Stimulated activated naive CD8-positive, alpha-beta T cell treated with anti-CD3 and anti-CD28 coated beads, Interleukin-15, amount 100 ng/mL, for 72 hours (primary cell): ENCODE measurements at regions not wholly inside any gene's neighbourhood (a gene's known extent, or its start where the extent isn't known, plus 50 kb on each side); places are given as distances from the start of the nearest gene placed in this dataset.

Source experiments
- ATAC-seq: fragments of 150-1000 bp; cut with Tn5 transposase; 2 replicates; pipeline ENCODE4 v1.10.0; 2021; ENCODE audit warnings: mild to moderate bottlenecking, moderate library complexity
- DNase-seq, 2 donors: peaks; one replicate each; pipeline ENCODE4 v3.0.0; 2021 to 2022
- H3K27ac Mint-ChIP-seq, 2 donors: one replicate each; pipeline ENCODE4 v1.8.0; 2022; ENCODE audit warnings: mild to moderate bottlenecking in 2 of 2, mixed read lengths in 2 of 2, moderate library complexity in 2 of 2
- H3K27me3 Mint-ChIP-seq: one replicate; pipeline ENCODE4 v1.8.0; 2022; ENCODE audit warnings: mixed read lengths
- H3K4me1 Mint-ChIP-seq: one replicate; pipeline ENCODE4 v1.8.0; 2022; ENCODE audit warnings: mild to moderate bottlenecking, mixed read lengths
- H3K4me3 Mint-ChIP-seq, 2 donors: one replicate each; pipeline ENCODE4 v1.8.0; 2022; ENCODE audit warnings: mild to moderate bottlenecking in 2 of 2, mixed read lengths in 2 of 2, moderate library complexity in 1 of 2
- H3K9me3 Mint-ChIP-seq, 2 donors: one replicate each; pipeline ENCODE4 v1.8.0; 2022; ENCODE audit warnings: mixed read lengths in 2 of 2

DNA sequence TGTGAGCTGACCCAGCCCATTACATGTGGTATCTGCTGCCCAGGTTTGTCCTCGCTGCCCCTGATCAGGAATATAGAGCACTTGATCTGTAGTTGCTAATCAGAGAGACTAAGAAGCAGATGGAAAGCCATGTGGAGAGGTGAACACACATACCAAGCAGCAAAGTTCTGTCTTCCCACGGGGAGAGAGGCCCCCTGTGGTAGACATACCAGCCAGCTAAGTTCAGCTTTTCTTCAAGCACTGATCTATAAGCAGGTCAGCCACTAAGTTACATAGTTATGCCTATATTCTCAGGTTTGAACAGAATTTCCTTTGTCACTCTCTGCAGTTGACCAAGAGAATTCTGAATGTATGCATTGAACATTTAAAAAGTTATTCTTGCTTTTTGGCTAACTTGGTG, 76.4 kb downstream of the DDX3Y start:
- no peak overlapping the region for H3K4me3 Mint-ChIP-seq
- no peaks in the 10 kb centered on the region for H3K9me3 Mint-ChIP-seq
- H3K27me3 Mint-ChIP-seq, result no peaks in the 10 kb centered on the region
- ATAC-seq (peak; percentile 66), DNase-seq (no peak)
- H3K4me1 Mint-ChIP-seq, result no peaks in the 10 kb centered on the region
- no peak overlapping the region for H3K27ac Mint-ChIP-seq

DNA sequence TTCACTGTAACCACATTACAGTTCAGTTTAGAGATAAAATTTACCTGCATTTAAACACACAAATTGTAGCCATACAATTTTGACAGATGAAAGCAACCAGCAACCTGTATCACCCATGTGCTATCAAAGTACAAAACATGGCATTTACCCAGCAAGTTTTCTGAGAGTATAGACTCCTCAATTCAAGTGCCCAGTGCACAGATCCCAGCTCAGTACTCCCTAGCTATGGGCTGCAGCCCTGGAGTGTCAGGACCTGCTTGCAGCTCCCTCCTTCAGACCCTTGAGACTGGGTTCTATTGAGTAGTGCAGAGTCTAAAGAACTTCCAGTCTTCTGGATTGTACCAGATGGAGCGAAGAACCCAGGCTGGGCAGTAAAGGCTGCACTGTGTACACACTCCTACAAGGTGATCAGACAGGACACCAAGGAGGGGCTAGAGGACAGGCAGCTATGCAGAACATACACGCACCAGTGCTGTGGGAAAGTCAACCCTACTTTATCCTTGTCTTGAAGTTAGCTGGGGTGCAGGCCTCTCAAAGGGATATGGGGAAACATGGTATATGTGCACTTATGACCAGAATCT, 77.7 kb downstream of the DDX3Y start:
- DNase-seq (no peak), ATAC-seq (peak; percentile 77)

DNA sequence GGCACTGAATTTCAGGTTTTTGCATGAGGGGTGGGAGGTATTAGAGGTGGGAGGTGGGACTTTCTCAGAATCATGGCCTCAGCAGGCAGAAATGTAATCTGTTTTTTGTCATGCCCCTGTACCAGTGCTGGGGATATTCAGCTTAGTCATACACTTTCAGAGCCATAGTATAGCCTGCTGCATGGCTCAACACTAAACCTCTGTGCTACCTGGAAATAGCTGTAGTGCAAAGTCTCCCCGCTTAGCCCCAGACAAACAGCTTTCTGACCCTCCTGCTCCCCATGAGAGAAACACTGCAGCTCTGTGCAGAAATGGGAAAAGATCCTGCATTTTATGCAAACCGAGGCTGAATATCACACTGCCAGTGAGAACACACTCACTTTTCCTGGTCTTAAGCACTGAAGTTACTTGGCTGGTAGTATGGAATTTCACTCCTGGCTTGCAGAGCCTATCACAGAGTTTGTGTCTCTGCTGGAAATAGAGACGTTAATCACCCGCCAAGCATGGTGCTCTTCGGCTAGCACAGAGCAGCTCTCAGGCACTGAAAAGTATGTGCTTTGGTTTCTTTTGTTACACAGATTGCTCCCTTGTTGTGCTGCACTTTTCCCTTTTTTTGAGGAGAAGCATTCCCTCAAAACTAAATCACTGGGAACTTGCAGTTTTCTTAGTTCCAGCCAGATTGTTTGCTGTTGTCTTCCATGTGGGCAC, 80.1 kb downstream of the DDX3Y start:
- Mint-ChIP-seq H3K9me3 (peaks cover 1 to 14% of the 10 kb centered on the region in 2 donors), H3K27ac (no peak overlapping the region), H3K4me1 (no peaks in the 10 kb centered on the region), H3K4me3 (no peak overlapping the region), H3K27me3 (no peaks in the 10 kb centered on the region)
- ATAC-seq, result no peak
- DNase-seq, result no peak

More for the DNA sequence above, 77.7 kb downstream of the DDX3Y start:
- H3K9me3 Mint-ChIP-seq, result no peaks in the 10 kb centered on the region
- H3K27ac Mint-ChIP-seq, result no peak overlapping the region
- H3K27me3 Mint-ChIP-seq, result no peaks in the 10 kb centered on the region
- no peak overlapping the region for H3K4me3 Mint-ChIP-seq
- no peaks in the 10 kb centered on the region for H3K4me1 Mint-ChIP-seq

DNA sequence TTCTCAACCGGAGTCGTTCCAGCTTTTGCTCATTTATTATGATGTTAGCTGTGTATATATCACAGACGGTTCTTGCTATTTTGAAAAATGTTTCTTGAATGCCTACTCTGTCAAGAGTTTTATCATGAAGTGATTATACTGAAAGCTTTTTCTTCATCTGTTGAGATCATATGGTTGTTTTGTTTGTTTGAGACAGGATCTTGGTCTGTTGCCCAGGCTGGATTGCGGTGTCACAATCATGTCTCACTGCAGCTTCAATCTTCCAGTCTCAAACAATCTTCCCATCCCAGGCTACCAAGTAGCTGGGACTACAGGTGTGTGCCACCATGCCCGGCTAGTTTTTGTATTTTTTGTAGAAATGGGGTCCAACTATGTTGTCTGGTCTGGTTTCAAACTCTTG, 112.8 kb downstream of the DDX3Y start:
- ATAC-seq (no peak), DNase-seq (no peak)
- Mint-ChIP-seq H3K27ac (no peak overlapping the region), H3K4me3 (no peak overlapping the region), H3K9me3 (peaks cover 0 to 4% of the 10 kb centered on the region in 2 donors), H3K27me3 (no peaks in the 10 kb centered on the region), H3K4me1 (peaks cover 14% of the 10 kb centered on the region)

DNA sequence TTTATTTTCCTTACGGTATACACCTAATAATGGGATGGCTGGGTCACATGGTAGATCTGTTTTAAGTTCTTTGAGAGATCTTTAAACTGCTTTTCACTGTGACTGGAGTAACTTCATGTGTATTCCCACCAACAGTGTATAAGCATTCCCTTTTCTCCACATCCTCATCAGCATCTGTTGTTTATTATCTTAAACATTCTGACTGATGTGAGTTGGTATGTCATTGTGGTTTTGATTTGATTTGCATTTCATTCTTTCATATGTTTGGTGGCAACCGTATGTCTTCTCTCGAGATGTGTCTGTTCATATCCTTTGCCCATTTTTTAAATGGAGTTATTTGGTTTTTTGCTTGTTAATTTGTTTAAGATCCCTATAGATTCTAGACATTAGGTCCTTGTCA, 114.8 kb downstream of the DDX3Y start:
- ATAC-seq (no peak), DNase-seq (no peak)
- H3K27ac Mint-ChIP-seq, result no peak overlapping the region
- H3K27me3 Mint-ChIP-seq, result no peaks in the 10 kb centered on the region
- peaks cover 14% of the 10 kb centered on the region for H3K4me1 Mint-ChIP-seq
- H3K4me3 Mint-ChIP-seq, result no peak overlapping the region
- H3K9me3 Mint-ChIP-seq, result no peaks in the 10 kb centered on the region

DNA sequence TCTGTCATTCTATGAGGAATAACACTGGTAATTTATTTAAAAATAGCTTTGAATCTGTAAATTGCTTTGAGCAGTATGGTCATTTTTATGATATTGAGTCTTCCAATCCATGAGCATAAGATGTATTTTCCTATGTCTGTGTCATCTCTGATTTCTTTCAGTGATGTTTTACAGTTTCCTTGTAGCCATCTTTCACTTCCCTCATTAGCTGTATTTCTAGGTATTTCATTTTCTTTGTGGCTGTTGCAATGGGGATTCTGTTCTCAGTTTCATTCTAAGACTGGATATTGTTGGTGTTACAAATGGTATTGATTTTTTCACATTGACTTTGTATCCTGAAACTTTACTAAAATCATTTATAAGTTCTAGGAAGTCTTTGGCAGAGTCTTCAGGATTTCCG, 116.2 kb downstream of the DDX3Y start:
- H3K4me3 Mint-ChIP-seq, result no peak overlapping the region
- no peak overlapping the region for H3K27ac Mint-ChIP-seq
- DNase-seq (no peak), ATAC-seq (no peak)
- H3K4me1 Mint-ChIP-seq, result peaks cover 14% of the 10 kb centered on the region
- H3K27me3 Mint-ChIP-seq, result no peaks in the 10 kb centered on the region
- peaks cover 0 to 4% of the 10 kb centered on the region in 2 donors for H3K9me3 Mint-ChIP-seq

DNA sequence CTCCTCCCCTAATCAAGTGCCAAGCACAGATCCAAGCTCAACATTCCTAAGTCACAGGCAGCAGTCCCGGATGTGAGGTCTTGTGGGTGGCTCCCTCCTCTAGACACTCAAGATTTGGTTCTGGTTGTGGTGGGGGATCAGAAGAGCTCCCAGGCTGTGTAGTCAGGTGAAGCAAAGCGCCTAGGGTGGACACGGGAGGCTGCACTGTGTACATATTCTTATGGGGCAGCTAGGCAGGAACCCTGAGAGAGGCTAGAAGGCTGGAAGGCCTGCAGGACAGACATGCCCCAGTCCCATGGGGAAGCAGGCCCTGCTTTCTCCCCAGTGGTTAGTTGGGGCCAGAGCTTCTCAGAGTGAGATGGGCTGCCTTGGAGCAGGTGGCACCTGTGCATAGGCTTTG, 118.9 kb downstream of the DDX3Y start:
- Mint-ChIP-seq H3K27me3 (no peaks in the 10 kb centered on the region), H3K4me3 (no peak overlapping the region), H3K27ac (no peak overlapping the region), H3K4me1 (peaks cover 8% of the 10 kb centered on the region), H3K9me3 (peaks cover 0 to 5% of the 10 kb centered on the region in 2 donors)
- ATAC-seq (no peak), DNase-seq (no peak)

DNA sequence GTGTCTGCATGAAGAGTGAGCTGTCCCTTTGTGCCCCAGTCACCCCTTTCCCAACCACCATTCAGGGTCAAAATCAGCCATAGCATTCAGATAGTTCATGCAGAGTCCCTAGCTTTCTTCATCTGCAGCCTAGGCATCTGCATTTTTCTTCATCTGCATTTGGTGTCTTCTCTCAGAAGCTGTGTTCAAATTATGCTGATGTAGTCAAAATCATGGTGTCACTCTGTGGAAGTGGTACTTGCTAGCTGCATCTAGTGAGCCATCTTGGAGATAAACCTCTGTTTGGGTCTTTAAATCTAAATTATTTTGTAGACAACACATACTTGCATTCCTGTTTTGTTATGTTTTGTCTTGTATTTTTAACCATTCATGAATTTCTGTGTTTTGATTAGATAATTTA, 119.8 kb downstream of the DDX3Y start:
- ATAC-seq, result no peak
- Mint-ChIP-seq H3K9me3 (peaks cover 0 to 7% of the 10 kb centered on the region in 2 donors), H3K4me1 (peaks cover 8% of the 10 kb centered on the region), H3K4me3 (no peak overlapping the region), H3K27ac (no peak overlapping the region), H3K27me3 (no peaks in the 10 kb centered on the region)
- DNase-seq, result no peak

DNA sequence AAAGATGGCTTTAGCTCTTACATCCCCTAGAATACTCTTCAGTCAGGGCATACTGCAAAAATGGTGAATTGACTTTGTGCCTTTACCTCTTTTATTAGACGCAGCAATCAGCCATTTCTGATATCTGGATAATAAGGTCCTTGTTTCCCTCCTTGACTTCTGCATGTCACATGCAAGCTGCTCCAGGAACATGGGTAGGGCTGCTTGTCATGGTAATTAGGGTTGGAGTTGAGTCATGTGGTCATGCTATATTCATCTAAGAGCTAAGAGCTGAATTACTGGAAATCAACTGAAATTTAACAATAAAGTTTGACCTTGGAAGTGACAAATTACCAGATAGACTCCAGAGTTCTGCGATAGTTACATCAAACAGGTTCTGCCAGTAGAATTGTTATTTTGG, 122.2 kb downstream of the DDX3Y start:
- ATAC-seq (no peak), DNase-seq (no peak)
- H3K27me3 Mint-ChIP-seq, result no peaks in the 10 kb centered on the region
- H3K4me3 Mint-ChIP-seq, result no peak overlapping the region
- H3K27ac Mint-ChIP-seq, result no peak overlapping the region
- H3K9me3 Mint-ChIP-seq, result peaks cover 0 to 14% of the 10 kb centered on the region in 2 donors
- H3K4me1 Mint-ChIP-seq, result no peaks in the 10 kb centered on the region

DNA sequence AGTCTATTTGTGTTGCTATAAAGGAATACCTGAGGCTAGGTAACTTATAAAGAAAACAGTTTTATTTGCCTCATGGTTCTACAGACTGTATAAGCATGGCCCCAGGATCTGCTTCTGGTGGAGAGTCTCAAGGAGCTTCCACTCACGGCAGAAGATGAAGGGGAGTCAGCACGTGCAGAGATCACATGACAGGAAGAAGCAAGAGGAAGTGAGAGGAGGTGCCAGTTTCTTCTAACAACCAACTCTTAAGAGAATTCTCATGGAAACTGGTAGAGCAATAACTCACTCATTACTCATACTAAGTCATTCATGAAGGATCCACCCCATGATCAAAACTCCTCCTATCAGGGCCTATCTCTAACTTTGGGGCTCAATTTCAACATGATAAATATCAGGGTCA, 135.6 kb downstream of the DDX3Y start:
- Mint-ChIP-seq H3K27me3 (no peaks in the 10 kb centered on the region), H3K4me1 (no peaks in the 10 kb centered on the region), H3K27ac (no peak overlapping the region), H3K9me3 (peaks cover 16 to 23% of the 10 kb centered on the region in 2 donors), H3K4me3 (no peak overlapping the region)
- ATAC-seq (no peak), DNase-seq (no peak)

DNA sequence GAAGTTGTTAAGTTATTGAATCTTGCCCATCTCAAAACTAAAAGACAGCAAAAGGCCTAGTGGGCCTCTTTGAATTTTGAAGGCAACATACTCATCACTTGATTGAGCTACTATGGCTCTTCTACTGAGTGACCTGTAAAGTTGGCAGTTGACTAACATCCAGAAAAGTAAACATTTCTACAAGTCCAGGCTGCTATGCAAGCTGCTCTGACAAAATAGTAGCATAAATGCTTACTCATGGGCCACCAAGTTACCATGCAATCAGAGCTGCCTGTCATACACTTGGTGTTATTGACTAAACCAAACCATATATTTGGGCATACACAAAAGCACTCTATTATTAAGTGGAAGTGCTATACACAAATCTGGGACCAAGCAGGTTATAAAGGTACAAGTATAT, 148.8 kb downstream of the DDX3Y start:
- H3K27ac Mint-ChIP-seq, result no peak overlapping the region
- no peaks in the 10 kb centered on the region for H3K4me1 Mint-ChIP-seq
- no peak overlapping the region for H3K4me3 Mint-ChIP-seq
- H3K9me3 Mint-ChIP-seq, result peaks cover 8% of the 10 kb centered on the region in 2 donors
- ATAC-seq, result no peak
- no peaks in the 10 kb centered on the region for H3K27me3 Mint-ChIP-seq
- no peak for DNase-seq

DNA sequence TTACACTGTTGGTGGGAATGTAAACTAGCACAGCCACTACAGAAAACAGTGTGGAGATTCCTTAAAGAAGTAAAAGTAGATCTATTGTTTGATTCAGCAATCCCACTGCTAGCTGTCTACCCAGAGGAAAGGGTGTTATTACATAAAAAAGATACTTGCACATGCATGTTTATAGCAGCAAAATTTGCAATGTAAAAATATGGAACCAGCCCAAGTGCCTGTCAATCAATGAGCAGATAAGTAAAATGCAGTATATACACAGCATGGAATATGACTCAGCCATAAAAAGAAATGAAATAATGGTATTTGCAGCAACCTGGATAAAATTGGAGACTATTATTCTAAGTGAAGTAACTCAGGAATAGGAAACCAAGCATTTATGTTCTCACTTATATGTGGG, 161.7 kb downstream of the DDX3Y start:
- Mint-ChIP-seq H3K27ac (no peak overlapping the region), H3K4me3 (no peak overlapping the region), H3K27me3 (no peaks in the 10 kb centered on the region), H3K4me1 (no peaks in the 10 kb centered on the region), H3K9me3 (no peaks in the 10 kb centered on the region)
- no peak for DNase-seq
- no peak for ATAC-seq

DNA sequence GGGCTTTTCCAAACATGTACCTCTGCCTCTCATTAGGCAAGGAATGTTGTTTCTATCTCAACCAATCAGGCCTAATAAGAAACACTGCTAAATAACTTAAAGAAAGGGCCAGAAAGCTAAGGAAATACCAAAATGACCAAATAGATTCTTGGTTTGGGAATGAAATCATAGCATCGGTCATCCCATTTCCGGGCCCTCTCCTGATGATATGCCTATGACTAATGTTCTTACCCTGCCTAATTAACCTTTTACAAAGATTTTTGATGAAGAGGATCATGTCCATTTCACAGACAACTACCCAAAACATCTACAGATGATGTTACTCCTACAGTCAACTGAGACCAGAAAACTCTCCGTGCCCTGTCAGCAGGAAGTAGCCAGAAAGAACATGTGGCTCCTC, 164.0 kb downstream of the DDX3Y start:
- Mint-ChIP-seq H3K9me3 (peaks cover 2 to 4% of the 10 kb centered on the region in 2 donors), H3K4me1 (no peaks in the 10 kb centered on the region), H3K27ac (no peak overlapping the region), H3K4me3 (no peak overlapping the region), H3K27me3 (no peaks in the 10 kb centered on the region)
- no peak for ATAC-seq
- DNase-seq, result no peak

DNA sequence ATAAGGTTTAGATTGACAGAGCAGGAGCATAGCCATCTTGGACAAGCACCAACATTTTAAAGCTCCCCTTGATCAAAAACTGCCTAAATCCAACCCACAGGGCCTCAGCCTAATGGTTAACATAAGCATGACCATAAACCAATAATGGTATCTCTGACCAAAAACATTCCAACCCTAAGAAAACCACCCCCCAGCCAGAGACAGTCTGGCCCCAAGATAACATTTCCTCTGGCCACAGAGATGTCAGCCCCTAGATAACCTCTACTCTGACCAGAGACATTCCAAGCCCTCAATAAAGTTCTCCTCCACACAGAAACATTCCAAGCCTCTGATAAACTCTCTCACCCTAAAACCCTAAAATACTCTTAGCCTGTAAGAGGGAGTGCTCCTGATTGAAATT, 164.4 kb downstream of the DDX3Y start:
- Mint-ChIP-seq H3K4me1 (no peaks in the 10 kb centered on the region), H3K27ac (no peak overlapping the region), H3K9me3 (peaks cover 5 to 6% of the 10 kb centered on the region in 2 donors), H3K27me3 (no peaks in the 10 kb centered on the region), H3K4me3 (no peak overlapping the region)
- DNase-seq (no peak), ATAC-seq (no peak)

DNA sequence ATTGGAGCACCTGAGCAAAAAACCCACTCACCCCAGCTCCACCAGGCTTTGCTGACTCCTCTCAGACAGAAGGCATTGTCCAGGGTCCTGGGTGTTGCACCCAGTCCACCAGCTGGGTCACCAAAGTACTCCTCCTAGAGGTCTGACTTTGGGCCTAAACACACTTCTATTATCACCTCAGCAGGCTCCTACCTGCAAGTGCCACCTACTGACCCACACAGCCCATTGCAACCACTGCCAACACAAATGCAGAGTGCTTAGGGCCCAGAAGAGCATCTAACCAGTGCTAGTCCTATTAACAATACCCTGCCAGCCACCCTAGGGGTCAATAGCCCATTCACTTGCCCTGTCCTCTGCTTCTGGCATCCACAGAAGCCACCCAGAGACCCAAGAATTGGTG, 178.1 kb downstream of the DDX3Y start:
- DNase-seq (no peak), ATAC-seq (no peak)

DNA sequence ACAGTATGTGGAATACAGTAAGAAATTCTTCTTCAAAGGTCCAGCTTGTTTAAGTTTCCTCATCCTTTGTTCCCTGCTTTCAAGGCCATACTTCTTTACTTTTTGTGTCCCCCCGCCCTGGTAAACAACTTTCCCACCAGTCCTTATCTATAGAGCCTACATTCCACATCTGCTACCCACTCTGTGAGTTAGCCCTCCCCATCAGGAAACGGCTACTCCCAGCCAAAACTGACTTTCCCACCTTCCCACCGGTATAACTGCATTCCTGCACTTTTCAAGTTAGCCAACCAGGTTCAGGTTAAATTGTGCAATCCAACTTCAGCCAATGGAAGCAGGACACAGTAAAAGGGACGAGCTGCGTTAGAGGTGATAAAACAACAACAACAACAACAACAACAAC, 186.9 kb downstream of the DDX3Y start:
- H3K4me3 Mint-ChIP-seq, result no peak overlapping the region
- DNase-seq, result no peak
- H3K4me1 Mint-ChIP-seq, result peaks cover 5% of the 10 kb centered on the region
- H3K27me3 Mint-ChIP-seq, result peaks cover 16% of the 10 kb centered on the region
- no peak overlapping the region for H3K27ac Mint-ChIP-seq
- ATAC-seq, result no peak
- peaks cover 7 to 32% of the 10 kb centered on the region in 2 donors for H3K9me3 Mint-ChIP-seq

More for the DNA sequence above, 178.1 kb downstream of the DDX3Y start:
- Mint-ChIP-seq H3K27me3 (no peaks in the 10 kb centered on the region), H3K4me3 (no peak overlapping the region), H3K9me3 (no peaks in the 10 kb centered on the region), H3K4me1 (no peaks in the 10 kb centered on the region), H3K27ac (no peak overlapping the region)

DNA sequence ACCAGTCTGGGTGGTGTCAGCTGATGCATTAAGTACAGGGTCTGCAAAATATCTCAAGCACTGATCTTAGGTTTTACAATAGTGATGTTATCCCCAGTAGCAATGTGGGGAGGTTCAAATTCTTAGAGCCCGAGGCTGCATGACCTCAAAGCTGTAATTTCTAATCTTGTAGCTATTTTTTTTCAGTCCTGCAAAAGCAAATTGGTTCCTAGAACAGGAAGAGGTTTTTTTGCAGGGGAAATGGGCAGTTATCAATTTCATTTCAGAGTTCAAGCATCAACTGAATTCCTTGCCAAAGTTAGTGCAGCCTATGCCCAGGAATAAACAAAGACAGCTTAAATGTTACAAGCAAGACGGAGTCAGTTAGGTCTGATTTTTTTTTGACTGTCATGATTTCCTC, 188.3 kb downstream of the DDX3Y start:
- Mint-ChIP-seq H3K4me3 (no peak overlapping the region), H3K4me1 (peaks cover 5% of the 10 kb centered on the region), H3K27ac (no peak overlapping the region), H3K27me3 (peaks cover 16% of the 10 kb centered on the region), H3K9me3 (peaks cover 7 to 32% of the 10 kb centered on the region in 2 donors)
- ATAC-seq (no peak), DNase-seq (no peak)
